ENCODE measurements at regions not wholly inside any gene's neighbourhood (a gene's known extent, or its start where the extent isn't known, plus 50 kb on each side); places are given as distances from the start of the nearest gene placed in this dataset.

GRCh38 chr14:76675046-76675445 is 86.2 kb upstream of the VASH1 start:
- Histone ChIP-seq H3K4me3 (ENCODE audit: low read depth in 2 of 2, low read length in 1 of 2) (no peak overlapping the region), H3K4me1 (ENCODE audit: control insufficient read depth in 1 of 2, insufficient read depth in 2 of 2, low read depth in 1 of 2, low read length in 1 of 2) (no peaks in the 10 kb centered on the region; a peak in 1 of 4 replicates), H3K79me2 (ENCODE audit: insufficient read depth) (no peaks in the 10 kb centered on the region), H3K9me2 (no peaks in the 10 kb centered on the region), H3K4me2 (no peak overlapping the region), H3K27me3 (ENCODE audit: insufficient read depth) (peaks cover 9% of the 10 kb centered on the region; the same call in 1 of the 2 replicates), H4K20me1 (ENCODE audit: insufficient read depth) (no peaks in the 10 kb centered on the region), H3K36me3 (replicated peaks in 1 of 2; ENCODE audit: control insufficient read depth in 1 of 2, insufficient read depth in 2 of 2, low read length in 1 of 2) (no peaks in the 10 kb centered on the region), H3K9ac (no peak overlapping the region), H2AFZ (ENCODE audit: low read depth) (no peak overlapping the region), H3F3A (replicated peaks; ENCODE audit: insufficient read depth) (no peaks in the 10 kb centered on the region), H3K9me3 (no peaks in the 10 kb centered on the region), H3K27ac (ENCODE audit: low read depth in 2 of 2, low read length in 1 of 2) (no peak overlapping the region)
- ChIA-PET POLR2A (no interaction called here), CTCF (interaction anchor here (1.1 to 2.2 kb wide), 4 partner anchors 14 to 322 kb away, joined by 3 to 13 read pairs (median 3); no protein-coding TSS in a partner anchor)
- TF ChIP-seq MXI1 (IDR thresholded peaks at IDR 0.05; ENCODE audit: low read depth, low read length) (no peak), SMC3 (IDR thresholded peaks at IDR 0.05; ENCODE audit: low read depth, low read length) (no peak), NRF1 (IDR thresholded peaks at IDR 0.05; ENCODE audit: low read depth, low read length) (no peak), POLR2AphosphoS5 (IDR thresholded peaks at IDR 0.05; ENCODE audit: low read depth, low read length) (no peak), EP300 (IDR thresholded peaks at IDR 0.05; ENCODE audit: borderline replicate concordance in 1 of 2, low read depth in 1 of 2, low read length in 1 of 2) (no peak), RXRA (IDR thresholded peaks at IDR 0.05; ENCODE audit: borderline replicate concordance, low read depth) (no peak), IRF3 (IDR thresholded peaks at IDR 0.05; ENCODE audit: low read depth, low read length) (no peak), FOSL2 (IDR thresholded peaks at IDR 0.05; ENCODE audit: borderline replicate concordance, low read depth) (no peak), TAF1 (IDR thresholded peaks at IDR 0.05; ENCODE audit: borderline replicate concordance, low read depth, low read length) (no peak), RFX5 (IDR thresholded peaks at IDR 0.05; ENCODE audit: low read length) (no peak), GABPA (IDR thresholded peaks at IDR 0.05; ENCODE audit: low read depth) (no peak)
- no peak for DNase-seq
- WGBS (ENCODE audit: low lambda C conversion rate), result 43% methylated on average over 11 of the region's 11 CpGs

GRCh38 chr14:76676539-76676938 is 84.7 kb upstream of the VASH1 start:
- Histone ChIP-seq H3K27me3 (ENCODE audit: insufficient read depth) (peaks cover 9% of the 10 kb centered on the region; the same call in 1 of the 2 replicates), H4K20me1 (ENCODE audit: insufficient read depth) (no peaks in the 10 kb centered on the region), H3K9me3 (no peaks in the 10 kb centered on the region), H3K4me1 (ENCODE audit: control insufficient read depth in 1 of 2, insufficient read depth in 2 of 2, low read depth in 1 of 2, low read length in 1 of 2) (no peaks in the 10 kb centered on the region; a peak in 1 of 4 replicates), H3K27ac (ENCODE audit: low read depth in 2 of 2, low read length in 1 of 2) (no peak overlapping the region), H3K79me2 (ENCODE audit: insufficient read depth) (no peaks in the 10 kb centered on the region), H3K9me2 (no peaks in the 10 kb centered on the region), H3K4me2 (no peak overlapping the region), H3K4me3 (ENCODE audit: low read depth in 2 of 2, low read length in 1 of 2) (no peak overlapping the region), H3F3A (replicated peaks; ENCODE audit: insufficient read depth) (no peaks in the 10 kb centered on the region), H2AFZ (ENCODE audit: low read depth) (no peak overlapping the region), H3K9ac (no peak overlapping the region), H3K36me3 (replicated peaks in 1 of 2; ENCODE audit: control insufficient read depth in 1 of 2, insufficient read depth in 2 of 2, low read length in 1 of 2) (no peaks in the 10 kb centered on the region)
- 22% methylated on average over 5 of the region's 5 CpGs for WGBS (ENCODE audit: low lambda C conversion rate)
- ChIA-PET CTCF (interaction anchor here (1.5 kb wide), 1 partner anchor 33 kb away, joined by 5 read pairs; no protein-coding TSS in a partner anchor), POLR2A (no interaction called here)
- TF ChIP-seq CTCF (IDR thresholded peaks at IDR 0.05) (no peak), SIN3A (IDR thresholded peaks at IDR 0.05; ENCODE audit: borderline replicate concordance, low read depth, low read length) (no peak), RCOR1 (IDR thresholded peaks at IDR 0.05; ENCODE audit: low read length) (no peak), GABPA (IDR thresholded peaks at IDR 0.05; ENCODE audit: low read depth) (no peak), NFIC (IDR thresholded peaks at IDR 0.05; ENCODE audit: borderline replicate concordance) (no peak), POLR2AphosphoS5 (IDR thresholded peaks at IDR 0.05; ENCODE audit: low read depth, low read length) (no peak), ELF1 (IDR thresholded peaks at IDR 0.05) (no peak), REST (IDR thresholded peaks at IDR 0.05; ENCODE audit: low read depth, low read length) (no peak), FOSL2 (IDR thresholded peaks at IDR 0.05; ENCODE audit: borderline replicate concordance, low read depth) (no peak)
- DNase-seq, result no peak
